Esophagus muscularis mucosa (tissue), 4 donors: ENCODE measurements at regions not wholly inside any gene's neighbourhood (a gene's known extent, or its start where the extent isn't known, plus 50 kb on each side); places are given as distances from the start of the nearest gene placed in this dataset.
"Not testable (repeated sequence)": the region's sequence is repeated elsewhere in the genome, so short reads cannot be mapped to it uniquely, and the experiment has no call there.

Source experiments
- CTCF ChIP-seq, 3 experiments: fragments of 200-600 bp in 2 of 3; fragments of 450-650 bp in 1 of 3; sonication (generic) in 2 of 3; IDR thresholded peaks; one replicate each; pipeline ENCODE4 v1.5.1; 2017 to 2019; ENCODE audit warnings: antibody characterized with exemption in 3 of 3, mild to moderate bottlenecking in 2 of 3, moderate library complexity in 1 of 3
- EP300 ChIP-seq: sonication (generic); formaldehyde crosslinking; IDR thresholded peaks from one replicate; pipeline ENCODE4 v1.6.1; 2017; ENCODE audit warnings: antibody characterized with exemption
- POLR2A ChIP-seq: fragments of 450-650 bp; IDR thresholded peaks from one replicate; pipeline ENCODE4 v1.6.1; 2017; ENCODE audit warnings: antibody characterized with exemption, moderate library complexity, mild to moderate bottlenecking, low read depth
- POLR2AphosphoS5 ChIP-seq, 2 donors: sonication (generic); formaldehyde crosslinking; IDR thresholded peaks; one replicate each; pipeline ENCODE4 v1.6.1; 2017; ENCODE audit warnings: antibody characterized with exemption in 2 of 2

GRCh38 chr4:49575250-49575649 is 589.2 kb downstream of the CWH43 start:
- TF ChIP-seq EP300; CTCF (IDR thresholded peaks at IDR 0.05); POLR2A; POLR2AphosphoS5 (IDR thresholded peaks at IDR 0.05): not testable (repeated sequence)
